Lung microvascular endothelial cell (primary cell): ENCODE measurements at regions not wholly inside any gene's neighbourhood (a gene's known extent, or its start where the extent isn't known, plus 50 kb on each side); places are given as distances from the start of the nearest gene placed in this dataset.
"Not testable (repeated sequence)": the region's sequence is repeated elsewhere in the genome, so short reads cannot be mapped to it uniquely, and the experiment has no call there.

Experiments
- DNase-seq, 2 donors: peaks; one replicate each; pipeline versions ENCODE4 v3.0.0 to v3.0.0-alpha.2; 2010; ENCODE audit warnings: low read depth in 2 of 2

DNA sequence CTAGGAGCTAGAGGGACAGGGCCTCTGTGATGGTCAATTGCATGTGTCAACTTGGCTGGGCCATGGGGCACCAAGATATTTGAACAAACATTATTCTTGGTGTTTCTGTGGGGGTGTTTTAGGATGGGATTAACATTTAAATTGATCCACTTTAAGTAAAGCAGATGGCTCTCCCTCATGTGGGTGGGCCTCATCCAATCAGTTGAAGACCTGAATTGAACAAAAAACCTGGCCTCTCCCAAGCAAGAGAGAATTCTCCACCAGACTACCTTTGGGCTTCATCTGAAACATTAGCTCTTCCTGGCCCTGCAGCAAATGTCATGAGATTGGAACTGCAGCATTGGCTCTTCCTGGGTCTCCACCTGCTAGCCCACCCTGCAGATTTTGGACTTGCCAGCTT lies 207.1 kb upstream of the ATP6AP2 start:
- DNase-seq = no peak

GRCh38 chrX:40373025-40373424 lies 207.7 kb upstream of the ATP6AP2 start:
- DNase-seq = no peak

DNA sequence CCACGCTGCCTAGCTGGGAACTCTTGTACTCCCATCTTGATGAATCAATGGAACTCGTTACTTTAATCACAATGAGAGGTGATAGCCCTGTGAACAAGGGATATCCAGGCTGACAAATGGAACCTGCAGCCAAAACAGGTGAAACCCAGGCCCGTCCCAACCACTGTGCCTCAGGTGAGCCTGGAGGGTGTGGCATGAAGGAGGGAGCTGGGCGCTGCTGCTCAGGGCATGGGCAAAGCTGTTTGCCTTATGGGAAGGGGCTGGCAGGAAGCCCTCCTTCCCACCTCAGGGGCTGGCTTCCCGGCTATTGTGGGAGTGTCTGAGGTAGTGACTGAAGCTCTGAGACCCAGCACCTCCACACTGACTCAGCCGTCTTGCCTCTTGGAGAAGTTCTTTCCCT lies 209.4 kb upstream of the ATP6AP2 start:
- no peak for DNase-seq

DNA sequence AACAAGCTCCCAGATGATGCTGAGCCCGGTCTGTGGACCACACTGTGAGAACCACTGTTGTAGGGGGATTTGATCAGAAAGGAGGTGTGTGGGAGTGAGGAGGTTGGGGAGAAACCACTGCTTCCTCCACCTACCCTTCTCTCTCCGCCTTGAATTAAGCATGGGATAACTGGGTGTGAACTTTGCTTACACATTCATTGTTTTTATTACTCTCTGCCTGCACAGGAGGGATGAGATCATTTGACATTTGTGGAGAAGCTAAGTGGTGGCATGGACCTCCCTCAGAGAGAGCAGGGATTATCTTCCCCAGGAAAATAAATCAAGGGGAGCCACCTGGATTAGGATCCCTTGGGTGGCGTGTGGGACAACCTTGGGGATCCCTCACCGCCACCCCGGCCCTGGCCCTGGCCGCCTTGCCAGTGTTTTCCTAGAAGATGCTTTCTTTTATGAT lies 212.1 kb upstream of the ATP6AP2 start:
- no peak for DNase-seq

DNA sequence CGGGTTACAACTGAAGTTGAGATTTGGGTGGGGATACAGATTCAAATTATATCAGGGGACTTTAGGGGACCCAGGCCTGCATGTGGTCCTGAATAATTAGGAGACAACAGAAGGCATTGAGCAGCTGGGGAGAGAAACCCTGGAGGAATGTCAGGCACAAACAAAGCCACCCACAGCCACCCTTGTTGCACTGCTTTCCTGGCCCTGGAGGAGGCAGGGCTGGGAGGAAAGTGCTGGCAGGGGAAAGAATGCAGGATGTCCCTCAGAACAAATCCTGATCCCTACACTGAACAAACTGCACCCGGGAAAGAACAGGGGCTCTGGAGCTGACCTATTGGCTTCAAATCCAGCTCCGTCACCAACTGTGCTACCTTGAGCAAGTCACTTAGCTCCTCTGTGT lies 214.1 kb upstream of the ATP6AP2 start:
- DNase-seq = no peak

- not testable (repeated sequence) for DNase-seq
Measured at GRCh38 chrX:40362291-40362690, 218.5 kb upstream of the ATP6AP2 start.

DNA sequence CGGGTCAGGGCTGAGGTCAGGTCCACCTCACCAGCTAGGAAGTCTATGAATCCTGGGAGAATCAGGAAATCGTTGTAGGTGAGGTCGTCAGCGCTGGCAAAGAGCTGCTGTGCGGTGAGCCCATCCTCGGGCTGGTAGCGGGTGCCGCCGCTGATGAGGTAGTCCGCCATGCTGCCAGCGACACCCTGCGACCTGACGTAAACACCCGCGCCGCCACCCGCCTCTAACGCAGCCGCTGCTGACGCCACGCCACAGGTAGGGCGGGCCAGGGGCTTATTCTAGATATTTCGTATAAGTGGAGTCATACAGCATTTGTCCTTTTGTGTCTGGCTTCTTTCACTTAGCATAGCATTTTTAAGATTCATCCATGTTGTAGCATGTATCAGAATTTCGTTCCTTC lies 220.2 kb upstream of the ATP6AP2 start:
- DNase-seq = no peak

DNA sequence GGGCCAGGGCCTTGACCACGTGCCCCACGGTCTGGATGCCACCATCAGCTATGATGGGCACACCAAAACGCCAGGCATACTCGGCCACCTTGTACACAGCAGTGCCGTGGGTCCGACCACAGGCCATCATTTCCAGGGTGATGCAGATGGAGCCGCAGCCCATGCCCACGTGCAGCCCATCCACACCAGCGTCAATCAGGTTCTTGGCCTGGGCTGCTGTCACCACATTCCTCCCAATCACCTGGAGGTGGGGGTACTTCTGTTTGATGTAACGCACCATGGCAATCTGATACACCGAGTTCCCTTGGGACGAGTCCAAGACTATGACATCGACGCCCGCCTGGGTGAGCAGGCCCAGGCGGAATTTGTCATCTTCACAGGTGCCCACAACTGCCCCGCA lies 221.2 kb upstream of the ATP6AP2 start:
- DNase-seq = no peak

- DNase-seq = no peak
Measured at GRCh38 chrX:40358994-40359393, 221.8 kb upstream of the ATP6AP2 start.

DNA sequence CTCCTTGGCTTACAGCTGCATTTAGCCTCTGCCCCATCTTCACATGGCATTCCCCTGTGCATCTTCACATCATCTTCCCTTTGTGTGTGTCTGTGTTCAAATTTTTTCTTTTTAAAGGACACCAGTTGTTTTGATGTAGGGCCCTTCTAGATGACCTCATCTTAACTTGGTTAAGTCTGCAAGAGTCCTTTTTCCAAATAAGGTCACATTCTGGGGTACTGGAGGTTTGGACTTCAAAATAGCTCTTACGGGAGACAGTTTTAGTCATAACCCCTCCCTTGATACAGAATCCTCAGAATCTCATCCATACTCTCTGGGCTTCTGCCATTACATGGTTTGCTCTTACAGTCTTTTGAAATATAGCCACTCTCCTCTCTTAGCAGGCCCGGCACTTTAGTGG lies 231.5 kb upstream of the ATP6AP2 start:
- DNase-seq = no peak

- DNase-seq = no peak
Measured at GRCh38 chrX:40346379-40346778, 234.4 kb upstream of the ATP6AP2 start.

GRCh38 chrX:40343319-40343718 lies 237.5 kb upstream of the ATP6AP2 start:
- no peak for DNase-seq

GRCh38 chrX:40340116-40340515 lies 240.7 kb upstream of the ATP6AP2 start:
- DNase-seq = no peak

DNA sequence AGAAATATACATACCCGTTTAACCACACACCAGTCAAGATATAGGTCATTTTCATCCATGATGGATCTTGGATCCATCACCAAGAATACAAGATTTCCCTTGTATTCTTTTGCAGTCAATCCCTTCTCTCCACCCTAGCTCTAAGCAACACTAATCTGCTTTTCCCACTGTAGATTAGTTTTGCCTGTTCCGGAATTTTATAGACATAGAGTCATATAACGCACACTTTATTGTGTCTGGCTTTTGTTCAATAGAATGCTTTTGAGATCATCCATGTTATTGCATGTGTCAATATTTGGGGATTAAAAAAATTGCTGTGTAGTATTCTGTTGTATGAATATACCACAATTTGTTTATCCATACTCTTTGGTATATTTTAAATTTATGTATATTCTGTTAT lies 235.6 kb upstream of the BCOR start:
- no peak for DNase-seq

DNA sequence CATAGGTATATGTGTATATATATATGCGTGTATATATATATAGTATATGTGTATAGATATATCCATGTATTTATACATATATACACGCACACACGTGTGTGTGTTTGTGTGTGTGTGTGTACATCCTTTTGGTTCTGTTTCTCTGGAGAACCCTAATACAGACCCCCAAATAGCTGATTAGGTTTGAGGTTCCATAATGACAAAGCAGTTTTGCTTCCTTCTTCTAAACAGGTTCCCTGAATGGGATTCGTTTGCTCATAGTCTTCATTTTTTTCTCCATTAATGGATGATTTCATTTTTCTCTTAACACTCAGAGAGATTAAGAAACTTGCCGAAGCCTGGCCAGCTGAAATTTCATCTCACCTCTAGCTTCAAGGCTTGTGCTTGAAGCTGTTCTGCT lies 234.0 kb upstream of the BCOR start:
- DNase-seq = no peak

DNA sequence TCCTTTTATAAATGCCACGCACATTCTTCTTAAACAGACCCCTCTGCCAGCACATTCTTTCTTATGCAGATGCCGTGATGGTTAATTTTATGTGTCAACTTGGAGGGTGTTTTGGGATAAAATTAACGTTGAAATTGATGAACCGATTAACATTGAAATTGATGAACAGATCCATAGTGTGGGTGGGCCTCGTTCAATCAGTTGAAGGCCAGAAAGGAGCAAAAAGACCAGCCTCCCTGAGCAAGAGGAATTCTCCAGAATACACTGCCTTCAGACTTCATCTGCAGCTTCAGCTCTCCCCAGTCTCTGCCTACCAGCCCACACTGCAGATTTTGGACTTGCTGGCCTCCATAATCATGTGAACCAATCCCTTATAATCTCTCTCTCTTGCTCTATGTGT lies 233.6 kb upstream of the BCOR start:
- no peak for DNase-seq

DNA sequence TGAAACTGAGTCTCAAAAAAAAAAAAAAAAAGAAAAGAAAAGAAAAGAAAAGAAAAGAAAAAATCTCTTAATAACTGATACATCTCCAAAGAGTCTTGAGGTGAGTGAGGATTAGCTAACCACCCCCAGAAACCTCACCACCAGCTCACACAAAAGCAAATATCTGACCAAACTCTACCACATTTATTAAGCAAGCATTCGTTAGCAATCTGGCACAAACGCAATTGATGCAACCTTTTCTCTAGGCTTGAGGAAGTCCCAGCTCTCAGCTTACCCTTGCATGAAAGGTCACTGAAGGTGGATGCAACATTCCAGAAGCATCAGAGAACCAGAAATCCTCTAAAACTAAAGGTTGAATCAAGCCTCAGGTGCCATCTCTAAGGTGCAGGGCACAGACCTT lies 231.9 kb upstream of the BCOR start:
- DNase-seq = no peak

DNA sequence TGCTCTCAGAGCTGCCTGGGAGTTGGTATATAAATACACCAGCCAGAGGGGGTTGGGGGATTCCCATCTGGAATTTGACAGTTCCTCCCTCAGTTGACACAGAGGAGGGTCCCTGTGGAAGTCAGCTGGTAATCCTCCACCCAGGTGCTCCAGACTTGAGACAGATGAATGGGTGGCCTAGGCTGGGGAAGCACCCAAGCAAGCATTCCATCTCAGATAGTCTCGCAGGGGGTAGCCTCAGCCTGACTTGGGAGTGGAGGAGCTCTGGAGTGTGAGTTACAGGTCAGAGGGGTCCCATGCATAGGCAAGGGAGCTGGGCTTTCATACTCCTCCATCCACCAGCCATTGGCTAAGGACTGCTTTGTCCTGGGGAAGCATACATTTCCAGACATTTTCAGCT lies 229.3 kb upstream of the BCOR start:
- no peak for DNase-seq

DNA sequence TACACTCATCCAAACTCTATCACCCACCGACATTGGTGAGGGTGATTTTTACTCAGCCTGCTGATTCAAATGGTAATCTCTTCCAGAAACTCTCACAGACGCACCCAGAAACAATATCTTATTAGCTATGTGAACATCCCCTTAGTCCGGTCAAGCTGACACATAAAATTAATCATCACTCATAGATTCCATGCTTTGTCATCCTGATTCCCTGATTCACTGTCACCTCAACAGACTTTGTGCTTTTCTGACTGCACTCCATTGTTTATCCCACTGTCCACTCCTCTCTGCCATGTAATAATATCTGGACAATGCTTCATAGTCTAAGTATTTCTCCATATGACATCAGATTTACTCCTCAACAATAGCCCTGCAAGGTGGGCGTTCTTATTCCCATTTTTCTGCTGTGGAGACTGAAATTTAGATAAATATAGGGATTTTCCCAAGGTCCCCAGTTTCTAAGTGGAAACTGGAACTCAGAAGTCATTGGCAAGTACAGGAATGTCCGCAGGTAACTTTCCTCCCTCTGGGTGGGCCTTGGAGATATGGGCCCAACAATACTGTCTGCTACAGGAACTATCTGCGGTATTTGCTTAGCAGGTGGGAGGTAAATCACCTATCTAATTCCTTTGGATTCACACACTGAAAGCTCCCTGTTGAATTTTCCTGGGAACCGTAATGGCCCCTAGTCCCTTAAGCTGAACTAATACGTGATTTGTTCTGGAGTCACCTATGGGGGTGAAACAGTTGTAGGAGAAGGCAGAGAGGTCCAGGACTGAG lies 228.6 kb upstream of the BCOR start:
- DNase-seq = no peak

- DNase-seq = no peak
Measured at GRCh38 chrX:40325161-40325560, 227.4 kb upstream of the BCOR start.

- no peak for DNase-seq
Measured at GRCh38 chrX:40323977-40324376, 226.2 kb upstream of the BCOR start.

DNA sequence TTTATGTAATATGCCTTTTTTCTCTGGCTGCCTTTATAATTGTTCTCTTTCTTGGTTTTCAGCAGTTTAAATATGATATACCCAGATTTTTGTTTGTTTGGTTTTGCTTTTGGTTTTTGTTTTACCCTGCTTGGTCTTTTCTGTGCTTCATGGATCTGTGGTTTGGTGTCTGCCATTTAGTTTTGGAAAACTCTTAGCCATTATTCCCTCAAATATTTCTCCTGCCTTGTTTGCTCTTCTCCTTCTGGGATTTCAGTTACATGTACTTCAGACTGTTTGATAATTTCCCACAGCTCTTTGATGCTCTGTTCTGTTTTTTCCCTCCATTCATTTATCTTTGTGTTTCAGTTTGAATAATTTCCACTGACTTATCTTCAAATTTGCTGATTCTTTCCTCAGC lies 223.1 kb upstream of the BCOR start:
- no peak for DNase-seq

DNA sequence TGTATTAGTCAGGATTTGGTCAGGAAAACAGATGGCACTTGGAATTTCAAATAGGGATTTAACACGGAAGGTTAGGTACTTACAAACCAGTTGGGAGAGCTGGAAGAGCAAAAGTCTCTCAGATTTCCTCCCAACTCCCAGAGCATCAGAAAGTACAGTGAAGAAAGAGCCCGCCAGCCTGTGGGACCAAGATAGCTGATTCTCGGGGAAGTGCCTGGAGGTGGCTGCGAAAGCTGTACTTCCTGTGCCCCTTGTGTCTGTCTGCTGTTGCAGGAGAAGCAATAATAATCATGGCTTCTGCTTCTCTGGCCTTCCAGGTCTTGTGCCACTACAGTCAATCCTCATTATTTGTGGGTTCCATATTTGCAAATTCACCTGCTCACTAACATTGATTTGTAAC lies 221.0 kb upstream of the BCOR start:
- DNase-seq = no peak

GRCh38 chrX:40318076-40318475 lies 220.3 kb upstream of the BCOR start:
- no peak for DNase-seq
